HG03139 (cell line): ENCODE measurements at regions not wholly inside any gene's neighbourhood (a gene's known extent, or its start where the extent isn't known, plus 50 kb on each side); places are given as distances from the start of the nearest gene placed in this dataset.

Experiments used
- ATAC-seq: cut with Tn5 transposase; IDR thresholded peaks from one replicate; pipeline ENCODE4 v1.9.1; 2021; ENCODE audit not compliant: unreplicated experiment

- ATAC-seq, result no peak
Measured at GRCh38 chr9:129490583-129491486, 130.1 kb downstream of the C9orf50 start.

GRCh38 chr9:129489838-129490582, 130.9 kb downstream of the C9orf50 start:
- no peak for ATAC-seq

DNA sequence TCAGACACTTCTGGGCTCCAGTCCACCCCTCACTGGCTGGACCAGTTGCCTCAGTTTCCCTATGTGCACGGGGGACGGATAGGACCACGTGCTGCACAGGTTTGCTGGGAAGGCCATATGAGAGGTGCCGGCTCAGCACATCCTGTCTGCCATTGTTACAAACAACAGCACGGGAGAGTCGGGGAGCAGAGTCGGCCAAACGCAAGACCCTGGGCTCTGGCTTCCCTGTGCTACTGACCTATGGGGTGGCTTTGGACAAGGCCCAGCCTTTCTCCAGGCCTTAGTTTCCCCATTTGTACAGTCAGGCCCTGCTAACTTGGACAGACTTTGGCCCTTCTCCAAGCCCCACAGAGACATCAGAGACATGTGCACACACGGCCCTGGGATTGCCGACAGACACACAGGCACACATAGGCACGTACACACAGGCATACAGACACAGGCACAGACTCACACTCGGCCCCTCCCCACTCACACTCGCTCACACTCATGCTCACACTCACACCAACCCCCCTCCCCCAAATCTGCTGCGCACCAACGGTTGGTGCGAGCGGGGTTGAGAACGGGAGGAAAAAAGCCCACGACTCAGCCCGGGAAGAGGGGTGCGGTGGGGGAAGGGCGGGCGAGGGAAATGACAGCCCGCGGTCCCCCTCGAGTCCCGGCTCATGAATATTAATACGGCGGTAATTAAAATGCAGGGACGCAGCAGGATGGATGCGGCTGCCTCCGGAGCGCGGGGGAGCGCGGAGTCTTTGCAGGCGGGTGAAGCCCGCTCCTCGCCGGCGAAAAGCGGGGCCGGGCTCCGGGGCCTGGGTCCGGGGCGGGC, 133.0 kb downstream of the C9orf50 start:
- no peak for ATAC-seq

DNA sequence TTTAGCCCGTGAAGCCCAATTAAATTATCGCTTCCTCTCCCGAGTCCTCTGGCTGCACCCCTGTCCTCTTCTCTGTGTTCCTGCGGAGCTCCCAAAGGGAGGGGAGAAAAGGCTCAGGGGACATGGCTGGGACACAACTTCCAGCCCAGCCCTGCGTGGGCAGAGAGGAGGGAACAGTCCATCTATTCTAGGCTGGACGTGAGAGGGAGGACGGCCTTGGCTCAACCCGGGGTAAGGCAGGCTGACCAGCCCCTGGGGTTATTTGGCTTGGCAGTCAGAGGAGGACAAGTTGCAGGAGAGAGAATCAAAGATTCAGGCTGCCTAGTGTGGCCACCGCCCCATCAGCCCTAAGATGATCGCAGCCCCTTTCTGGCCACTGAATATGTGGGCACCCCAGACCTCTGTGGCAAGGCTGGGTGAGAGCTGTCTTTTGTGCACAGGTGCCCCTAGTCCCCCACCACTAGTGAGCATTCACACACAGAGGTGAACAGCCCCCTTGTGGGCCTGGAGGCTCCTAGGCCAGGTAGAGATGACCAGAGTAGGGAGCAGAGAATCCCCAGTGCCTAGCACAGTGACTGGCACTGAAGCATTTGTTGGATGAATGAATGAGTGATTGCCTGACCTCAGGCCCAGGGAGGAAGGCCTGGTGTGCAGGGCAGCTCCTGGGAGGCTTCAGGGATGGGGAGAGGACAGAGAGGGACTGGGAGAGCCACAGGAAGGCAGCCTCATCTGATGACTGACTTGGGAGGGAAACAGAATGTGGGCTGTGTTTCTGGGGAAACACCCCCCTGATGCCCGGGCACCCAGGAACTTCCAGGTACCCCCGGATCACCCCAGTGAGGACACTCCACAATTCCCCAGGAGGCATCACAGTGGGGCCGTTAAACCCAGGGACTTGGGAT, 133.9 kb downstream of the C9orf50 start:
- no peak for ATAC-seq

- no peak for ATAC-seq
Measured at GRCh38 chr9:129485145-129485774, 135.6 kb downstream of the C9orf50 start.

- ATAC-seq, result no peak
Measured at GRCh38 chr9:129484352-129485000, 136.4 kb downstream of the C9orf50 start.

- ATAC-seq, result no peak
Measured at GRCh38 chr9:129483415-129484351, 137.2 kb downstream of the C9orf50 start.

- ATAC-seq, result no peak
Measured at GRCh38 chr9:129482521-129483414, 138.1 kb downstream of the C9orf50 start.

DNA sequence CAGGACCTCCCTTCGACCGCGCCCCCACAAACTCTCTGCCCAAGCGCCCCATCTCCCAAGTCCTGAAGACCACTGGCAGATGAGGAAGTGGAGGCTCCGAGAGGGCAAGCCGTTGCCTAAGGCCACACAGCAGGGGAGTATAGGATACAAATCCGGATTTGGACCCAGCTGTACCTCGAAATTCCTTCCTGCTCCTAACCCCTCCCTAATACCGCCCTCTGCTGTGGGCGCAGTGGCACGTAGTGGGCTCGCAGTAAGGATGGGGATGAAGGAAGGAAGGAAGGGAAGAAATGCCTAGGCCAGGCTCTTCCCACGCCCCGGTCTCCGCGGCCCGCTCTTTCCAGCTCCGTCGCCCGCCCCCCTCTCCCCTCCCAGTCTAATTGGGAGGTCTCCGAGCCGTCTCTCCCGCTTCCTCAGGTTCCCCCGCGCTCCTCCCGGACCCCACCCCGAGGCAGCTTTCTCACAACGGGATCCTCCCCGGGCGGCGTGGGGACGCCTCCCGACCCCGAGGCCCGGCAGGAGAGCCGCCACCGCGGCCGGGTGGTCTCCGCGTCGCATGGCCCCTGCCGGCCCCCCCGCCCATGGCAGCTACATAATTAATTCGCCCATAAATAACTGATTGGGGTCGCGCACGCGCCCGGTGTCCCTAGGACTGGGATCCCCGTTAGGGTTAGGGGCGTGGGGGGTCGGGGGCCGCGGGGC, 138.9 kb downstream of the C9orf50 start:
- no peak for ATAC-seq

DNA sequence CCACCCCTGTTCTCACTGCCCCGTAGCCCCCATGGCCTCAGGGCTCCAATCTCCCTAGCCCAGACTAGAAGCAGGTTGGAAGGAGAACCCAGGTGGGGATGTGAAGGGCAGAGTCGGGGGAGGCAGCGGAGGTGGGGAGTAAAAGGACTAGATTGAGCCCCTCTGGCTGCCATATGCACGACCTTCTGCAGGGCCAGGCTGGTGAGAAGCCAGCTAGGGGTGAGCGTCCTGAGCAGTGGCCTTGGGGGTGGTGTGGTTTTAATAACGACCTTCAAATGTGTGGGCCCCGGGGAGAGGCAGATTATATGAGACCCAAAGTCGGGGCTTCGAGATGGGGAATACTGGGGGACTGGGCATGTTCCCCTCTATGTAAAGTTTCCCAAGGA, 139.5 kb downstream of the C9orf50 start:
- no peak for ATAC-seq

GRCh38 chr9:129480745-129481144, 140.2 kb downstream of the C9orf50 start:
- ATAC-seq, result no peak

DNA sequence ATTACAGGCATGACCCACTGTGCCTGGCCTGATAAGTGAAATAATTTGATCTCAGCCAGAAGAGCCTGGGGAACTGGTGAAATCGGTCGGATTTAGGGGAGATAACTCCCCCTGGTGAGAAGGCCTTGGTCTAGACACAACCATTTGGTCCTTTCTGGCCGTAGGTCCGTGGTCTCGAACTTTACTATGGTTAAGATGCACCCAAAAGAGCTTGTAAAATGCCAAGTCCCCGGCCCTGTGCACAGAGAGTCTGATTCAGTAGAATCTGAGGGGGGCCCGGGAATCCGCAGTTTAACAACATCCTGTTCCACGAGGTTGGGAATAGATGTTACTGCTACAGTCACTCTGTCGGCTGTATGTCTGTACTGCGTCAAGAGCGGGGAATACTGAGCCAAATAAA, 140.7 kb downstream of the C9orf50 start:
- ATAC-seq, result no peak

- ATAC-seq, result no peak
Measured at GRCh38 chr9:129479631-129480011, 141.3 kb downstream of the C9orf50 start.

GRCh38 chr9:129478961-129479630, 141.8 kb downstream of the C9orf50 start:
- no peak for ATAC-seq

DNA sequence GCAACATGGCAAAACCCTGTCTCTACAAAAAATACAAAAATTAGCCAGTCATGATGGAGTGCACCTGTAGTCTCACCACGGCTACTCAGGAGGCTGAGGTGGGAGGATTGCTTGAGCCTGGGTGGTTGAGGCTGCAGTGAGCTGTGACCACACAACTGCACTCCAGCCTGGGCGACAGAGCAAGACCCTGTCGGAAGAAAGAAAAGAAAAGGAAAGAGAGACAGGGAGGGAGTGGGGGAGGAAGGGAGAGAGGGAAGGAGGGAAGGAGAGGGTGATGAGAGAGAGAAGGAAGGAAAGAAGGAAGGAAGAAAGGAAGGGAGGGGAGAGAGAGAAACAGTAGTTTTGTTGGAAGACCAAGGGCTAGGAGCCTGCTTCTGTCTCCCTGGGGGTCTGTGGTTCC, 142.4 kb downstream of the C9orf50 start:
- no peak for ATAC-seq
